Right ventricle myocardium inferior (tissue), 1 donor: ENCODE measurements at regions not wholly inside any gene's neighbourhood (a gene's known extent, or its start where the extent isn't known, plus 50 kb on each side); places are given as distances from the start of the nearest gene placed in this dataset.

ENCODE experiments used
- ATAC-seq: fragments of 200-7000 bp; cut with Tn5 transposase; one replicate; pipeline ENCODE4 v1.9.1; 2020; ENCODE audit warnings: mild to moderate bottlenecking, moderate library complexity
- DNase-seq: peaks from one replicate; pipeline ENCODE4 v3.0.0; 2021; ENCODE audit errors: missing footprints
- intact Hi-C: fragments of 100-400 bp; cut with DNase I; formaldehyde crosslinking; loops from one replicate; pipeline ENCODE4 v1.11.0; 2022
- donor health status: DM: no; HTN: yes; CAD: no; lungs with severe emphysema.

DNA sequence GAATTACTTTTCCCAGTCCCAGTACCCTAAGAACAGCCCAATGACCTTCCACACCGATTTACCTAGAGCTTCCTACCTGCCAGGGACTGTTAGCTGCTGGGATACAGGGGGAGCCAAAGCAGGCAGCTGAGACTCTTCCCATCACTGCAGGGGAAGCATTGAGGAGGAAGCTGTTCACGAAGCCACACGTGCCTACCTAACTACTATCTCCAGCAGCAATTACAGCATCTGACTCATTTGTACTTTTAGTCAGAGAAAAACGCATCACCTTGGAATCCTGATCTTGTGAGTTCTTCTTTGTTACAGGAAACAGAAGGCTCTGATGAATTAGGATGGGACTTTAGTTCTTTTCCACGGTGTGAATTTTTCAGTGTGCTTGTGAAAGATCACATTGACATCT, 113.7 kb upstream of the DHX40 start:
- no peak for ATAC-seq
- intact Hi-C loops: no loop called here
- no peak for DNase-seq

DNA sequence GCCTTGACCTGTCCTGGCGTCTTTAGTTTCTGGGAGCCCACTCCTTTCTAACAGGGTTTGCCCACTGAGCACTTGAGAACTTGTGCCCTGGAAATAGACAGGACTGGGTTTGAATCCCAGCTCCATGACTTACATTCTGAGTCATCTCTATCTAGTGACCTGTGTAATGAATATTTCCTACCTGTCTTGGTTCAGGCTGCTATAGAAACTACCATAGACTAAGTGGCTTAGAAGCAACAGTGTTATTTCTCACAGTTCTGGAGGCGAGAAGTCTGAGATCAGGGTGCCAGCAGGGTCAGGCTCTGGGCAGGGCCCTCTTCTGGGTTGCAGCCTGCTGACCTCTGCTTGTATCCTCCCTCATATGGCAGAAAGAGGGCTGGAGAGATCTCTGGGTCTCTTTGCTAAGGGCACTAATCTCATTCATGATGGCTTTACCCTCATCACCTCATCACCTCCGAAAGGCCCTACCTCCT, 110.7 kb upstream of the DHX40 start:
- no peak for DNase-seq

GRCh38 chr17:59456428-59456827, 109.0 kb upstream of the DHX40 start:
- ATAC-seq (no peak), DNase-seq (no peak)
- intact Hi-C loops: no loop called here

More for the DNA sequence above, 110.7 kb upstream of the DHX40 start:
- intact Hi-C loops: no loop called here
- ATAC-seq: no peak

- ATAC-seq: no peak
- intact Hi-C loops: no loop called here
- DNase-seq: no peak
Observed at GRCh38 chr17:59456923-59457615, 108.3 kb upstream of the DHX40 start.

- ATAC-seq (no peak), DNase-seq (no peak)
- intact Hi-C loops: no loop called here
Observed at GRCh38 chr17:59462385-59462784, 103.0 kb upstream of the DHX40 start.

- ATAC-seq: no peak
- DNase-seq: no peak
Observed at GRCh38 chr17:59464246-59464645, 101.2 kb upstream of the DHX40 start.

GRCh38 chr17:59465949-59466307, 99.5 kb upstream of the DHX40 start:
- no peak for DNase-seq
- no peak for ATAC-seq
- intact Hi-C loops: no loop called here

More at GRCh38 chr17:59464246-59464645, 101.2 kb upstream of the DHX40 start:
- intact Hi-C loops: no loop called here

GRCh38 chr17:59466946-59467801, 98.2 kb upstream of the DHX40 start:
- DNase-seq (no peak), ATAC-seq (no peak)
- intact Hi-C loops: no loop called here

- intact Hi-C loops: no loop called here
- ATAC-seq (no peak), DNase-seq (no peak)
Observed at GRCh38 chr17:59469786-59470485, 95.5 kb upstream of the DHX40 start.

DNA sequence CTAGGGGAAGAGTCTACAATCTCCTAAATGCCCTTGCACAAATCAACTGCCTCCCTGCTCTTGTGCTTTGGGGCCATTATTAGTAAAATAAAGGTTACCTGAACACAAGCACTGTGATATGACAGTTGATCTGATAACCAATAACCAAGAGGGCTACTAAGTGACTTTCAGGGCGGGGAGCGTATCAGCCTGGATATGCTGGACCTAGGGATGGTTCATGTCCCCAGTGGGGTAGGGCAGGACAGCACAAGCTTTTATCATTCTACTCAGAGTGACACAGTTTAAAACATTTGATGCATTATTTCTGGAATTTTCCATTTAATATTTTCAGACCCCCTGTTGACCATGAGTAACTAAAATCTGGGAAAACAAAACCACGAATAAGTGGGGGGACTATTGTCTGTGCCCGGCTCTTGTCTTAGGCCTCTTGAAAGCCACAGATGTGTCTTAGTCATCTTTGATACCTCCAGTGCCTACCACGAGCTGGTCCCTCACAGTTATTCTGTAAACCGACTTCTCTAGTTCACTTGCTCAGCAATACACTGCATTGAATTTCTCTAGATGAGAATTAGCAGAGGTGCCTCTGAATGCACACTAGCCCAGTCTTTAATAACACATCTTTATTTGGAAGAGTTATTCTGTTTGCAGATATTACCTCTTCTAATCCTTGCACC, 94.6 kb upstream of the DHX40 start:
- no peak for DNase-seq
- ATAC-seq: no peak
- intact Hi-C loops: no loop called here

GRCh38 chr17:59476413-59476812, 89.0 kb upstream of the DHX40 start:
- intact Hi-C loops: no loop called here
- ATAC-seq (no peak), DNase-seq (no peak)

DNA sequence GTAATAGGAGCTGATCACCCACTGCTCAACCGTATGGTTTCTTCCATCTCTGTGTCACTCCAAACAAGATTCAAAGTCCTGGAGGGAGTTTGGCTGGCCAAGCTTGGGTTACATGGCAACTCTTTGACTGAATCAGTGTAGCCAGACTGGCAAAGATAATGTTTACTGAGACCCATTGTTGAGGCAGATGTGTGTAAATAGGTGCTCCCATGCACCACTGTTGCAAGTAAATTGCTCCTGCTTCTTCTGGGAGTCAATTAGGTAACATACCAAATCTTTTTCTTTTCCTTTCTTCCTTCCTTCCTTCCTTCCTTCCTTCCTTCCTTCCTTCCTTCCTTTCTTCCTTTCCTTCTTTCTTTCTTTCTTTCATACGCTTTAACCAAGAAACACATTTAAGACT, 86.3 kb upstream of the DHX40 start:
- ATAC-seq (no peak), DNase-seq (no peak)
- intact Hi-C loops: no loop called here

GRCh38 chr17:59483860-59484259, 81.5 kb upstream of the DHX40 start:
- intact Hi-C loops: no loop called here

GRCh38 chr17:59485015-59485414, 80.4 kb upstream of the DHX40 start:
- intact Hi-C loops: no loop called here
- ATAC-seq (no peak), DNase-seq (no peak)

More at GRCh38 chr17:59483860-59484259, 81.5 kb upstream of the DHX40 start:
- ATAC-seq (no peak), DNase-seq (no peak)

DNA sequence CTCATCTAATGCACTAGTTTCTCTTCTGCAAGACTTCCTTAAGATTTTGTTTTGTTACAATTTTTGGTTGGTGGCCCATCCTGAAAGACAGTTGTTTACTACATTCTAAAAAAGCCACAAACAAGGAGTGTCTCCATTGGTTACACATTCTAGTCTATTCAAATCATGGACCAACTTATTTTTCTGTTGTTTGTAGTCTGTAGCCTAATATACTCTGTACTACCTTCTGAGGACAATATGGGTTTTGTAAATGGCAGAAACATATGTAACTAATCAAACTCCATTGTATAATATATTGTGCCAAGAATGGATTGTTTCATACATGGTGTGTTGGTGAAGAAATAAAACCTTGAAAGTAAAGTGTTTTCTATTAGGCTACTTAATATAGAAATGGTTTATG, 79.5 kb upstream of the DHX40 start:
- DNase-seq (no peak), ATAC-seq (no peak)
- intact Hi-C loops: no loop called here

GRCh38 chr17:59487161-59487873, 78.1 kb upstream of the DHX40 start:
- intact Hi-C loops: no loop called here
- ATAC-seq: no peak
- no peak for DNase-seq

- no peak for ATAC-seq
- intact Hi-C loops: no loop called here
- no peak for DNase-seq
Observed at GRCh38 chr17:59488805-59489204, 76.6 kb upstream of the DHX40 start.

- intact Hi-C loops: no loop called here
- ATAC-seq (peak; percentile 81), DNase-seq (no peak)
Observed at GRCh38 chr17:59490216-59490615, 75.2 kb upstream of the DHX40 start.
